ENCODE measurements at regions not wholly inside any gene's neighbourhood (a gene's known extent, or its start where the extent isn't known, plus 50 kb on each side); places are given as distances from the start of the nearest gene placed in this dataset.

- no peak for DNase-seq (ENCODE audit: low read depth in 3 of 3)
Measured at GRCh38 chr10:55263327-55263726, 462.3 kb upstream of the PCDH15 start.

- no peak for DNase-seq (ENCODE audit: low read depth in 3 of 3)
Measured at GRCh38 chr10:55242544-55242943, 441.5 kb upstream of the PCDH15 start.

- no peak for DNase-seq (ENCODE audit: low read depth in 3 of 3)
Measured at GRCh38 chr10:55237462-55237861, 436.4 kb upstream of the PCDH15 start.

GRCh38 chr10:55233505-55233904 is 432.5 kb upstream of the PCDH15 start:
- no peak for DNase-seq (ENCODE audit: low read depth in 3 of 3)

GRCh38 chr10:55233090-55233489 is 432.1 kb upstream of the PCDH15 start:
- DNase-seq (ENCODE audit: low read depth in 3 of 3), result no peak

GRCh38 chr10:55232553-55232952 is 431.5 kb upstream of the PCDH15 start:
- DNase-seq (ENCODE audit: low read depth in 3 of 3), result no peak

- DNase-seq (ENCODE audit: low read depth in 3 of 3), result no peak
Measured at GRCh38 chr10:55227967-55228366, 426.9 kb upstream of the PCDH15 start.

- no peak for DNase-seq (ENCODE audit: low read depth in 3 of 3)
Measured at GRCh38 chr10:55224007-55224781, 423.2 kb upstream of the PCDH15 start.

GRCh38 chr10:55223352-55223751 is 422.3 kb upstream of the PCDH15 start:
- DNase-seq (ENCODE audit: low read depth in 3 of 3), result no peak

- DNase-seq (ENCODE audit: low read depth in 3 of 3), result no peak
Measured at GRCh38 chr10:55220975-55221374, 419.9 kb upstream of the PCDH15 start.

GRCh38 chr10:55215699-55216098 is 414.7 kb upstream of the PCDH15 start:
- no peak for DNase-seq (ENCODE audit: low read depth in 3 of 3)

GRCh38 chr10:55214608-55215007 is 413.6 kb upstream of the PCDH15 start:
- no peak for DNase-seq (ENCODE audit: low read depth in 3 of 3)

- DNase-seq (ENCODE audit: low read depth in 3 of 3), result no peak
Measured at GRCh38 chr10:55212051-55212450, 411.0 kb upstream of the PCDH15 start.

- DNase-seq (ENCODE audit: low read depth in 3 of 3), result no peak
Measured at GRCh38 chr10:55203874-55204273, 402.8 kb upstream of the PCDH15 start.

GRCh38 chr10:55203319-55203718 is 402.3 kb upstream of the PCDH15 start:
- DNase-seq (ENCODE audit: low read depth in 3 of 3), result no peak

- DNase-seq (ENCODE audit: low read depth in 3 of 3), result no peak
Measured at GRCh38 chr10:55200020-55200419, 399.0 kb upstream of the PCDH15 start.

GRCh38 chr10:55191236-55191860 is 390.3 kb upstream of the PCDH15 start:
- DNase-seq (ENCODE audit: low read depth in 3 of 3), result no peak

GRCh38 chr10:55183993-55184392 is 383.0 kb upstream of the PCDH15 start:
- DNase-seq (ENCODE audit: low read depth in 3 of 3), result no peak

- DNase-seq (ENCODE audit: low read depth in 3 of 3), result no peak
Measured at GRCh38 chr10:55180357-55180756, 379.3 kb upstream of the PCDH15 start.

- no peak for DNase-seq (ENCODE audit: low read depth in 3 of 3)
Measured at GRCh38 chr10:55174419-55174818, 373.4 kb upstream of the PCDH15 start.

GRCh38 chr10:55169493-55169892 is 368.5 kb upstream of the PCDH15 start:
- no peak for DNase-seq (ENCODE audit: low read depth in 3 of 3)

- no peak for DNase-seq (ENCODE audit: low read depth in 3 of 3)
Measured at GRCh38 chr10:55168343-55168742, 367.3 kb upstream of the PCDH15 start.

- no peak for DNase-seq (ENCODE audit: low read depth in 3 of 3)
Measured at GRCh38 chr10:55163388-55163979, 362.5 kb upstream of the PCDH15 start.

All from stimulated activated CD4-positive, alpha-beta T cell treated with anti-CD3 and anti-CD28 coated beads, TNF-alpha, amount 100 ng/mL, for 24 hours (primary cell).